HG03520 (cell line): ENCODE measurements at regions not wholly inside any gene's neighbourhood (a gene's known extent, or its start where the extent isn't known, plus 50 kb on each side); places are given as distances from the start of the nearest gene placed in this dataset.
A peak's percentile ranks its signal among the peaks of the same experiment; 100 is the strongest.
"Not testable (repeated sequence)": the region's sequence is repeated elsewhere in the genome, so short reads cannot be mapped to it uniquely, and the experiment has no call there.

Experiments used
- ATAC-seq: cut with Tn5 transposase; IDR thresholded peaks from one replicate; pipeline ENCODE4 v1.9.1; 2021; ENCODE audit warnings: mild to moderate bottlenecking, moderate library complexity; ENCODE audit not compliant: unreplicated experiment

- no peak for ATAC-seq
Measured at GRCh38 chrX:75673468-75673867, 111.6 kb downstream of the MAGEE2 start.

GRCh38 chrX:75655627-75656026, 129.4 kb downstream of the MAGEE2 start:
- no peak for ATAC-seq

GRCh38 chrX:75649829-75650228, 127.0 kb upstream of the ZDHHC15 start:
- no peak for ATAC-seq

GRCh38 chrX:75648803-75649588, 126.2 kb upstream of the ZDHHC15 start:
- no peak for ATAC-seq

- ATAC-seq = peak; percentile 51
Measured at GRCh38 chrX:75642811-75643361, 120.0 kb upstream of the ZDHHC15 start.

- ATAC-seq = no peak
Measured at GRCh38 chrX:75638332-75638731, 115.5 kb upstream of the ZDHHC15 start.

- ATAC-seq = no peak
Measured at GRCh38 chrX:75625232-75625631, 102.4 kb upstream of the ZDHHC15 start.

GRCh38 chrX:75623535-75623934, 100.7 kb upstream of the ZDHHC15 start:
- ATAC-seq = no peak

GRCh38 chrX:75609406-75609805, 86.6 kb upstream of the ZDHHC15 start:
- no peak for ATAC-seq

- no peak for ATAC-seq
Measured at GRCh38 chrX:75603833-75604232, 81.0 kb upstream of the ZDHHC15 start.

GRCh38 chrX:75602022-75602421, 79.2 kb upstream of the ZDHHC15 start:
- not testable (repeated sequence) for ATAC-seq

GRCh38 chrX:75596178-75596577, 73.3 kb upstream of the ZDHHC15 start:
- ATAC-seq = no peak

- ATAC-seq = not testable (repeated sequence)
Measured at GRCh38 chrX:75593186-75593585, 70.3 kb upstream of the ZDHHC15 start.

GRCh38 chrX:75582511-75582910, 59.7 kb upstream of the ZDHHC15 start:
- no peak for ATAC-seq
